ENCODE measurements at regions not wholly inside any gene's neighbourhood (a gene's known extent, or its start where the extent isn't known, plus 50 kb on each side); places are given as distances from the start of the nearest gene placed in this dataset.

DNA sequence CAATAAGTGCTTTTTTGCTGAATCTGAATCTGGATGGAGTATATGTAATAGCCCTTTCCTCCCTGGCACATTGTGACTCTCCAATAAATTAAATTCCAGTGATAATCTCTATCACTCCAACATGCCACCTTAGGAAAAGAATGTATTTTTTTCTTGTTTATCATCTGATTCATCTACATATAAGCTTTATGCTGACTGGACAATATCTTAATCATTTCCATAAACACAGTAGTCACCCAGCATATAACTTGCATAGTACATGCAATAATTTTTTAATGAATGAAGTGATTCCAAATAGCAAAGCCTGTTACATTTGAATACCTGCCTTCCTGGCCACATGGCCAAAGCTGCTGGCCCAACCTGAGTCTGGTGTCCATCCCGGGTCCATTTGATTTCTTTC is 477.6 kb upstream of the USP24 start:
- Histone ChIP-seq H3K27ac (ENCODE audit: low read length) (no peak overlapping the region), H3K9me3 (ENCODE audit: control insufficient read depth, insufficient read depth, low read length) (no peaks in the 10 kb centered on the region), H3K36me3 (ENCODE audit: control insufficient read depth, insufficient read depth, low read length) (no peaks in the 10 kb centered on the region), H3K4me1 (ENCODE audit: control insufficient read depth, insufficient read depth, low read length) (no peaks in the 10 kb centered on the region), H3K4me3 (ENCODE audit: low read length) (no peak overlapping the region), H3K27me3 (ENCODE audit: control insufficient read depth, insufficient read depth, low read length) (no peaks in the 10 kb centered on the region)
- Mint-ChIP-seq H3K4me1 (no peaks in the 10 kb centered on the region), H3K27ac (no peak overlapping the region), H3K36me3 (no peaks in the 10 kb centered on the region), H3K9me3 (no peaks in the 10 kb centered on the region), H3K27me3 (ENCODE audit: low read depth in 2 of 2) (peaks cover 5 to 8% of the 10 kb centered on the region in 2 donors), H3K4me3 (no peak overlapping the region)
- intact Hi-C loops (cut with micrococcal nuclease) = no loop called here
- 73% methylated on average over 1 of the region's 1 CpG for WGBS (ENCODE audit: insufficient coverage)
- TF ChIP-seq, protein P1, sequence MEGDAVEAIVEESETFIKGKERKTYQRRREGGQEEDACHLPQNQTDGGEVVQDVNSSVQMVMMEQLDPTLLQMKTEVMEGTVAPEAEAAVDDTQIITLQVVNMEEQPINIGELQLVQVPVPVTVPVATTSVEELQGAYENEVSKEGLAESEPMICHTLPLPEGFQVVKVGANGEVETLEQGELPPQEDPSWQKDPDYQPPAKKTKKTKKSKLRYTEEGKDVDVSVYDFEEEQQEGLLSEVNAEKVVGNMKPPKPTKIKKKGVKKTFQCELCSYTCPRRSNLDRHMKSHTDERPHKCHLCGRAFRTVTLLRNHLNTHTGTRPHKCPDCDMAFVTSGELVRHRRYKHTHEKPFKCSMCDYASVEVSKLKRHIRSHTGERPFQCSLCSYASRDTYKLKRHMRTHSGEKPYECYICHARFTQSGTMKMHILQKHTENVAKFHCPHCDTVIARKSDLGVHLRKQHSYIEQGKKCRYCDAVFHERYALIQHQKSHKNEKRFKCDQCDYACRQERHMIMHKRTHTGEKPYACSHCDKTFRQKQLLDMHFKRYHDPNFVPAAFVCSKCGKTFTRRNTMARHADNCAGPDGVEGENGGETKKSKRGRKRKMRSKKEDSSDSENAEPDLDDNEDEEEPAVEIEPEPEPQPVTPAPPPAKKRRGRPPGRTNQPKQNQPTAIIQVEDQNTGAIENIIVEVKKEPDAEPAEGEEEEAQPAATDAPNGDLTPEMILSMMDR (IDR thresholded peaks at IDR 0.05) = no peak
- DNase-seq (no peak), ATAC-seq (no peak)

DNA sequence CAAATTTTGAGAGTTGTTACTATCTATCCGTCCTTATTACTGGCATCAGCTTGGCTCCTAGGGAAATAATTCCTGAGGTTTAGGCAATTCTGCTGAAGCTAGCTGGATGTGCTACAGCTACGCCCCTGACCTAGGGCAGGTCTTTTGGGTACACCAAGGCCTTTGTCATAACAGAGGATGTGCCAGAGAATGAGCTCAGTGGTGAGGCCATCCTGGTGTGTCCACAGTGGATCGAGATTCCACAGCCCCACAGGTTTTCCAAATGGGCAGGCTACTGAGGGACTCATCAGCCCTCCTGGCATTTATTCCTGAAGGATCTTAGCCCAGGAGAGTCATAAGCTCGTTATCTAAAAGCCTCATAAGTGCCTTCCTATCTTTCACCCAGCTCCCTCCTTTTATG is 475.2 kb upstream of the USP24 start:
- Mint-ChIP-seq H3K27me3 (ENCODE audit: low read depth in 2 of 2) (peaks cover 12% of the 10 kb centered on the region in 2 donors), H3K4me3 (no peak overlapping the region), H3K4me1 (no peaks in the 10 kb centered on the region), H3K27ac (no peak overlapping the region), H3K36me3 (no peaks in the 10 kb centered on the region), H3K9me3 (no peaks in the 10 kb centered on the region)
- no peaks in the 10 kb centered on the region for H3K27me3 ChIP-seq (ENCODE audit: control insufficient read depth, insufficient read depth, low read length)
- H3K27ac ChIP-seq (ENCODE audit: low read length) = no peak overlapping the region
- TF ChIP-seq, protein P1 (IDR thresholded peaks at IDR 0.05) = no peak
- no peak for DNase-seq
- intact Hi-C loops (cut with micrococcal nuclease) = no loop called here
- H3K4me1 ChIP-seq (ENCODE audit: control insufficient read depth, insufficient read depth, low read length) = no peaks in the 10 kb centered on the region
- no peaks in the 10 kb centered on the region for H3K9me3 ChIP-seq (ENCODE audit: control insufficient read depth, insufficient read depth, low read length)
- ATAC-seq = no peak
- no peaks in the 10 kb centered on the region for H3K36me3 ChIP-seq (ENCODE audit: control insufficient read depth, insufficient read depth, low read length)
- no peak overlapping the region for H3K4me3 ChIP-seq (ENCODE audit: low read length)
- WGBS (ENCODE audit: insufficient coverage) = 83% methylated on average over 4 of the region's 4 CpGs

- ATAC-seq (no peak), DNase-seq (no peak)
- H3K4me3 ChIP-seq (ENCODE audit: low read length) = no peak overlapping the region
- H3K9me3 ChIP-seq (ENCODE audit: control insufficient read depth, insufficient read depth, low read length) = no peaks in the 10 kb centered on the region
- Mint-ChIP-seq H3K9me3 (no peaks in the 10 kb centered on the region), H3K4me1 (no peaks in the 10 kb centered on the region), H3K4me3 (no peak overlapping the region), H3K36me3 (no peaks in the 10 kb centered on the region), H3K27ac (no peak overlapping the region), H3K27me3 (ENCODE audit: low read depth in 2 of 2) (peaks cover 12 to 15% of the 10 kb centered on the region in 2 donors)
- no peaks in the 10 kb centered on the region for H3K4me1 ChIP-seq (ENCODE audit: control insufficient read depth, insufficient read depth, low read length)
- no peak overlapping the region for H3K27ac ChIP-seq (ENCODE audit: low read length)
- 98% methylated on average over 3 of the region's 3 CpGs for WGBS (ENCODE audit: insufficient coverage)
- intact Hi-C loops (cut with micrococcal nuclease) = no loop called here
- H3K27me3 ChIP-seq (ENCODE audit: control insufficient read depth, insufficient read depth, low read length) = no peaks in the 10 kb centered on the region
- no peaks in the 10 kb centered on the region for H3K36me3 ChIP-seq (ENCODE audit: control insufficient read depth, insufficient read depth, low read length)
- TF ChIP-seq, protein P1 (IDR thresholded peaks at IDR 0.05) = no peak
Measured at GRCh38 chr1:55689800-55690199, 474.6 kb upstream of the USP24 start.

DNA sequence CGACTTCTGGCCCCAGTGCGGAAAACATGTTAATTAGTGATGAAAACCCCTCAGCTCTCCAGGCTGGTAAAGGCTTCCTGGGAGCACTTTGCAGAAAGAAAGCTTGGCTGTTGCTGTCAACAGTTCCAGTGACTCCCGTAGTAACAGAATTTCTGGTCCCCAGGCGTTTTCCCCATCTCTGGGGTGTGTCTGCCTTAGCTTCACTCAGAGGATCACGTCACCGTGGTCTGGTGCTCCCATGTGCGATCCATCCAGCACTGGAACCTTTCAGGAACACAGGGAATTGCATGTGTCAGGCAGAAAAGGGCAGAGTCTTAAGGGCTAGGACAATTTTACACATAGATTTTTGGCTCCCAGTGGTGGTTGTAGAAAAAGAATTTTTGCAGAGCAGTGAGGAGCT is 470.4 kb upstream of the USP24 start:
- no peak overlapping the region for H3K27ac Mint-ChIP-seq
- no peak overlapping the region for H3K27ac ChIP-seq (ENCODE audit: low read length)
- peaks cover 19 to 36% of the 10 kb centered on the region in 2 donors for H3K27me3 Mint-ChIP-seq (ENCODE audit: low read depth in 2 of 2)
- H3K4me3 ChIP-seq (ENCODE audit: low read length) = no peak overlapping the region
- ATAC-seq (no peak), DNase-seq (no peak)
- H3K4me1 ChIP-seq (ENCODE audit: control insufficient read depth, insufficient read depth, low read length) = no peaks in the 10 kb centered on the region
- no peak overlapping the region for H3K4me3 Mint-ChIP-seq
- TF ChIP-seq, protein P1 (IDR thresholded peaks at IDR 0.05) = no peak
- WGBS (ENCODE audit: insufficient coverage) = 84% methylated on average over 7 of the region's 7 CpGs
- intact Hi-C loops (cut with micrococcal nuclease) = no loop called here
- H3K36me3 Mint-ChIP-seq = no peaks in the 10 kb centered on the region
- H3K36me3 ChIP-seq (ENCODE audit: control insufficient read depth, insufficient read depth, low read length) = no peaks in the 10 kb centered on the region
- H3K9me3 Mint-ChIP-seq = peaks cover 0 to 2% of the 10 kb centered on the region in 2 donors
- H3K4me1 Mint-ChIP-seq = no peaks in the 10 kb centered on the region
- no peaks in the 10 kb centered on the region for H3K9me3 ChIP-seq (ENCODE audit: control insufficient read depth, insufficient read depth, low read length)
- no peaks in the 10 kb centered on the region for H3K27me3 ChIP-seq (ENCODE audit: control insufficient read depth, insufficient read depth, low read length)
